ENCODE measurements at regions not wholly inside any gene's neighbourhood (a gene's known extent, or its start where the extent isn't known, plus 50 kb on each side); places are given as distances from the start of the nearest gene placed in this dataset.
"Not testable (repeated sequence)": the region's sequence is repeated elsewhere in the genome, so short reads cannot be mapped to it uniquely, and the experiment has no call there.

GRCh38 chr1:224529844-224530243, 86.3 kb upstream of the CNIH3 start:
- no peak for FAIRE-seq

GRCh38 chr1:224533517-224533916, 82.6 kb upstream of the CNIH3 start:
- no peak for FAIRE-seq
- DNase-seq (ENCODE audit: extremely low spot score, insufficient read length, low read depth), result no peak

More at GRCh38 chr1:224529844-224530243, 86.3 kb upstream of the CNIH3 start:
- no peak for DNase-seq (ENCODE audit: extremely low spot score, insufficient read length, low read depth)

GRCh38 chr1:224534731-224535130, 81.4 kb upstream of the CNIH3 start:
- FAIRE-seq (no peak), DNase-seq (ENCODE audit: extremely low spot score, insufficient read length, low read depth) (no peak)

- FAIRE-seq (no peak), DNase-seq (ENCODE audit: extremely low spot score, insufficient read length, low read depth) (no peak)
Measured at GRCh38 chr1:224535641-224536040, 80.5 kb upstream of the CNIH3 start.

DNA sequence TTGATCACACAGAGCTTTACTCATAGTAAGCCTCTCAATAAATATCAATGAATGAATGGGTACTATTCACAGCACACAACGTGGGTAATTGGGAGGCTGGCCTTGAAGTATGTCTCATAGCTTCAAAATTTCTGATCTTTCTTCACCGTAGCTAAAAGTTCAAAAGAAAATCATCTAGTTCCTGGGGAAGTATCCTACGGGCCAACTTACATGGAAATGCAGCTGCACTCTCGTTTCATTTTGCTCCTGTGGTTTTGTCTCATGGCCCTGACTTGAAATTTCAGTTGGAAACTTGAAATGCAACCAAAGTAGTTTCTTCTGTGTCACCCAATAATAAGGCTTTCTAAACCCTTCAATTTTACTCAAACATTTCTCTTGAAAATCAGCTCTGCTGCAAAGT, 76.1 kb upstream of the CNIH3 start:
- no peak for DNase-seq (ENCODE audit: extremely low spot score, insufficient read length, low read depth)

DNA sequence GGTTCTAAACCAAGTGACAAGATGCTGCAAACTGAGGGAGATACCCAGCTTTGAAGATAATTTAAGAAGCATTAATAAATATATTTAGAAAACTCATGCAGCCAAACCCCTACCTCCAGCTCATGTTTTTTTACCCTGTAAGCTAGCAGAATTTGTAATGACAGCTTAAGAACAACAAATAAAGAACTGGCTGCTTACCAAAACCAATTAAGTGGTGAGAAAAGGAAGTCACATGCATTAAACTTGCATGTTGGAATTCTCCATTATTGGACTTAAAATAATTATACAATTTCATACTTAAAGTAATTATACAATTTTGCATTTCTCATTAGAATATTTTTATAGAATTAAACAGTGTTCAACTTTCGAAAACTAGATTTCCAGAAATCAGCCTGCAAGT, 75.6 kb upstream of the CNIH3 start:
- FAIRE-seq, result no peak

More for the DNA sequence above, 76.1 kb upstream of the CNIH3 start:
- no peak for FAIRE-seq

GRCh38 chr1:224541072-224541790, 74.9 kb upstream of the CNIH3 start:
- no peak for DNase-seq (ENCODE audit: extremely low spot score, insufficient read length, low read depth)
- no peak for FAIRE-seq

More for the DNA sequence above, 75.6 kb upstream of the CNIH3 start:
- no peak for DNase-seq (ENCODE audit: extremely low spot score, insufficient read length, low read depth)

DNA sequence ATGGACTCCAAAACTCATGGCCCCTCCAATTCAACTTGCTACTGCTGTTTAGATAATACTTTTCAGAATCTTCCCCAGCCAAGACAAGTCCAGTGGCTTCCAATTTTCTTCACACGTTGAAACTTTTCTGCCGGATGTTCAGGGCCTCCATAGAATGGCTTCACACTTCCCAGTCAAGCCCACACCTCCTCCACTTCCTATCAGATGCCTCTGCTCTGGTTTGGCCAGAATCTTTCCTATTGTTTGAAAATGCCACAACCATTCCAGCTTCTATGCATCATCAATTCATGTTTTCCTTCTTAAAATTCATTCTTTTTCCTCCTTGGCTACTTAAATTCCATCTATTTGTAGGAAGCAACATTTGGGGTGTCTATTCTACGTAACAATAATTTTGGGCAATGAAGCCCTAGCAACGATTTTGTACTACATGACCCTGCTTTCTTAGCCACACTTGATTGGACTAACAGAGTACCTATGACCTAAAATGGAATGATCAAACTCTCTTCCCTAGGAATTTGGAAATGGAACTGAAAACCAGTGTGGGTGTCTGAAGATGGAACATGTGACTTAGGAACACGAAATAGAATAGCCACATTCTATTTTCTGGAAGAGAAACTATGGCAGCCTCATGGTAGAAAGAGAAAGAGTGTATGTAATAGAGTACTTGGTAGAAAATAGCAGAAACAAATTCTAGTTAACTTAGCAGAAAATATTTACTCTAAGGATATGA, 74.1 kb upstream of the CNIH3 start:
- FAIRE-seq (no peak), DNase-seq (ENCODE audit: extremely low spot score, insufficient read length, low read depth) (no peak)

DNA sequence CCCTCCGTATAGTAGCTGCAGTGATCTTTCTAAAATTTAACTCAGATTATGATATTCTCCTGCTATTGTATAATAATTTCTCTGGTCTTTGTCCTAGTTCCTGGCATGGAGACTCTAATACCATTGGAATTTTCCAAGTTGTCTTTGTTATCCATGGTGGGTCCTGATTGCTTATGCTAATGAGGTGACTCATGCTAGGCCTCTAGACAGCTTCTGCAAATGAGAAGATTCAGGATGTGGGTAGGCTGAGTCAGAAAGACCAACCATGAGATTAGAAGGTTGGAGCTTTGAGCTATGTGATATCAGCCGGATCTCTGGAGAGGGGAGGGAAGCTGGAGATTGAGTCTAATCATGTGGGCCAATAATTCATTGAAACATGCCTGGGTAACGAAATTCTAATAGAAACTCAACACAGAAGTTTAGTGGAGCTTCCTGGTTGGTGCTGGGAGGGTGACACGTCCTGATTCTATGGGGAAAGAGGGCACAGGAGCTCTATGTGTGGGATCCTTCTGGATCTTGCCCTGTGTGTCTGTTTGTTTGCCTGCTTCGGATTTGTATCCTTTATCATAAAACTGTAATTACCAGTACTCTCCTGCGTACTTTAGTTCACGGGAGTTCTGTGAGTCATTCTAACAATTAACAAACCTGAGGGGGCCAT, 73.2 kb upstream of the CNIH3 start:
- no peak for DNase-seq (ENCODE audit: extremely low spot score, insufficient read length, low read depth)
- FAIRE-seq, result no peak

DNA sequence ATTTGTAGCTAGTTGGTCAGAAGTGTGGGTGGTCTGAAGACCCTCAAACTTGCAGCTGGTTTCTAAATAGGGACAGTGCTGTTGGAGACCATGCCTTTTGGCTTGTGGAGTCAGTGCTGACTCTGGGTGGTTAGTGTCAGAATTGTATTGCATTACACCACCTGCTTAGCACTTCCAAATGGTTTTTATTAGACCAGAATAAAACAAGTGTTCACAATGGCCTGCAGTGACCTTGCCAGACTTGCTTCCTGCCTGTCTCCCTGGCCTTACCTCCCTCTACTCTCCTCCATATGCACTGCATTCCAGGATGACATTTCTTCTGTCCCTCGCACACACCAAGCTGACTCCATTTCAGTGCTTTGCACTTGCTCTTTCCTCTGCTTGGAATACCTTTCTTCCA, 72.7 kb upstream of the CNIH3 start:
- no peak for FAIRE-seq
- no peak for DNase-seq (ENCODE audit: extremely low spot score, insufficient read length, low read depth)

DNA sequence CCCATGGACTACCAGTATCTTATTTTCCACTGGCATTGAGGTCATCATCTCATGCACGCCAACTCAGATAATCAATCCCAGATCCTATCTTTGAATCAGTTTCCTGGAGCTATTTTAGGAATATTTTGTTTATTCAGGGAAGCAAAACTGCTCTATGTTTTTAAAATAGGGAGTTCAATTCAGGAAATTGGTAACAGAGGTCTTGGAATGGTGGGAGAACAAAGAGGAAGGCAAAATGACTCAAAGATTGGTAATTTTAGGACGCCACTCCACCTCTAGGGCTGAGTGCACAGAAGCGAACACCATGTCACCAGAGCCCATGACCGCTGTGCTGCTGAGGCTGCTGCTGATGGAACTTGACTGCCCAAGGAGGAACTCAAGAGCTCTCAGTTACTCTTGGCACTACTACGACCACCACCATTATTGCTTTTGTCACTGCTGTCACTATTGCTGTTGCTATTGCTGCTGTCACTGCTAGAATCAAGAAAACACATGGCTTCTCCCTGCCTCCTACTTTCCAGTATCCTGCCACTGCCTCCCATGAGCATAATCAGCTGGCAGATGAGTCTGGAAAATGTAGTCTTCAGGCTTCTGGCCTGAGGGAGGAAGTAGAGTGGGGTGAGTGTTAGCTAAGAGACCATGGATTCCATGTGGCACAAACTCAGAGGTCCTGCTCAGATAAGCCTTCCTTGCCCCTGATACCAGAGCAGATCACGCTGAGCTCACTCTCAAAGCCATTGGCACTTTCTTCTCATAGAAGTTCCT, 71.6 kb upstream of the CNIH3 start:
- DNase-seq (ENCODE audit: extremely low spot score, insufficient read length, low read depth), result no peak
- FAIRE-seq, result no peak

- FAIRE-seq (no peak), DNase-seq (ENCODE audit: extremely low spot score, insufficient read length, low read depth) (no peak)
Measured at GRCh38 chr1:224545571-224545970, 70.5 kb upstream of the CNIH3 start.

DNA sequence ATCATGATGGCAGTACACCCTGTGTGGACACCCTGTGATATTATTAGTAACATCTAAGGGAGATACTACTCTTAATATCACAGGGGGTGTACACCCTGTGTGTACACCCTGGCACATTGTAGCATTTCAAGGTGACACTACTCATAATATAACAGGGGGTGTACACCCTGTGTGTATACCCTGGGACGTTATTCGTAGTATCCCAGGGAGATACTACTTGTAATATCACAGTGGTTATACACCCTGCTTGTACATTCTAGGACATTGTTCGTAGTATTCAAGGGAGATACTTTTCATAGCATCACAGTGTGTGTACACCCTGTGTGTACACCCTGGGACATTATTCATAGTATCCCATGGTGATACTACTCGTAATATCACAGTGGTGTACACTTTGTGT, 67.4 kb upstream of the CNIH3 start:
- DNase-seq (ENCODE audit: extremely low spot score, insufficient read length, low read depth) (no peak), FAIRE-seq (no peak)

- not testable (repeated sequence) for DNase-seq (ENCODE audit: extremely low spot score, insufficient read length, low read depth); FAIRE-seq
Measured at GRCh38 chr1:224551189-224551588, 64.9 kb upstream of the CNIH3 start.

- DNase-seq (ENCODE audit: extremely low spot score, insufficient read length, low read depth), result no peak
- FAIRE-seq, result no peak
Measured at GRCh38 chr1:224554056-224554455, 62.1 kb upstream of the CNIH3 start.

- FAIRE-seq, result no peak
- no peak for DNase-seq (ENCODE audit: extremely low spot score, insufficient read length, low read depth)
Measured at GRCh38 chr1:224554620-224555259, 61.4 kb upstream of the CNIH3 start.

DNA sequence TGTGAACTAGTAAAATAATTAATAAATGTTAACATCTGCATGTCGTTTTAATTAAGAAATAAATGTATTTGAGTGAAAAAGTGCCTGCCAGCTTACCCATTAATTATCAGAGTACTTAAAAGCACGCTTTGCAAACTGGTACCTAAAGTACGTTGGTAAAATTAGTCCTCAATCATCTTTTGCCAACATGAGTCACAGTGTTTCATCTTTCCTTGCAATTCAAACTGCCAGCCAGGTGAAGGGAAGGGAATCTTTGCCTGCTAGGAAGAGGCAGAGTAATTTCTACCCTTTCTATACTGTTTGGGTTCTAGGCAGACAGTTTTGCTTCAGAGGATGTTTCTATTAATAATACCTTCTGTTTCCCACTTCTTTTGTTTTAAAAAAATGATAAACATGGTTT, 57.2 kb upstream of the CNIH3 start:
- FAIRE-seq (no peak), DNase-seq (ENCODE audit: extremely low spot score, insufficient read length, low read depth) (no peak)

GRCh38 chr1:224559981-224560728, 56.0 kb upstream of the CNIH3 start:
- no peak for FAIRE-seq
- DNase-seq (ENCODE audit: extremely low spot score, insufficient read length, low read depth), result no peak

DNA sequence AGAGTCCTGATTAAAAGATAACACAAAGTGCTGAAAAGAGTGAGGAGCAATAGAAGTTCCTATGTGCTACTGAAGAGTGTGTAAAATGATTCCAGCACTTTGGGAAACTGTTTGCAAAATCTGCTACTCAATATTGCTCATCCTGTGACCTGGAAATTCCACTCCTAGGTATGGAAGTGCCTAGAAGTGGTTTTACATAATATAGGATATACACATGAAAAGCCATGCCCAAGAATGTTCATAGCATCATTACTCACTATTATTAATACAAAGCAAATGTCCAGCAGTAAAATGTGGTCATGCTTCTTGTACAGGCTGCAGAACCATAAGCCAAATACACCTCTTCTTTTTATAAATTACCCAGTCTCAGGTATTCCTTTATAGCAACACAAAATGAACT, 53.2 kb upstream of the CNIH3 start:
- FAIRE-seq; DNase-seq (ENCODE audit: extremely low spot score, insufficient read length, low read depth): not testable (repeated sequence)
